Right ventricle myocardium superior (tissue), 1 donor: ENCODE measurements at regions not wholly inside any gene's neighbourhood (a gene's known extent, or its start where the extent isn't known, plus 50 kb on each side); places are given as distances from the start of the nearest gene placed in this dataset.

Experiments
- ATAC-seq: fragments of 200-7000 bp; cut with Tn5 transposase; one replicate; pipeline ENCODE4 v1.9.1; 2020; ENCODE audit warnings: mild to moderate bottlenecking; ENCODE audit not compliant: poor library complexity
- DNase-seq: peaks from one replicate; pipeline ENCODE4 v3.0.0-alpha.2; 2020
- intact Hi-C: fragments of 100-400 bp; cut with DNase I; formaldehyde crosslinking; loops from one replicate; pipeline ENCODE4 v1.11.2; 2022
- donor health status: DM: no; HTN: yes; CAD: no; lungs with severe emphysema.

- intact Hi-C loops, result no loop called here
- ATAC-seq (no peak), DNase-seq (no peak)
Measured at GRCh38 chrX:25600776-25601175, 537.4 kb upstream of the MAGEB18 start.

- intact Hi-C loops, result no loop called here
- no peak for DNase-seq
- ATAC-seq, result no peak
Measured at GRCh38 chrX:25601323-25601722, 536.8 kb upstream of the MAGEB18 start.

- DNase-seq, result no peak
- no peak for ATAC-seq
- intact Hi-C loops, result no loop called here
Measured at GRCh38 chrX:25618248-25618647, 519.9 kb upstream of the MAGEB18 start.

- DNase-seq, result no peak
- intact Hi-C loops, result no loop called here
- no peak for ATAC-seq
Measured at GRCh38 chrX:25640276-25640675, 497.9 kb upstream of the MAGEB18 start.

GRCh38 chrX:25646156-25646555 is 492.0 kb upstream of the MAGEB18 start:
- DNase-seq (no peak), ATAC-seq (no peak)
- intact Hi-C loops, result no loop called here

GRCh38 chrX:25648790-25649189 is 489.4 kb upstream of the MAGEB18 start:
- DNase-seq (no peak), ATAC-seq (no peak)
- intact Hi-C loops, result no loop called here

- ATAC-seq, result no peak
Measured at GRCh38 chrX:25650216-25650820, 487.8 kb upstream of the MAGEB18 start.

GRCh38 chrX:25659317-25659716 is 478.8 kb upstream of the MAGEB18 start:
- ATAC-seq (no peak), DNase-seq (no peak)
- intact Hi-C loops, result no loop called here

More at GRCh38 chrX:25650216-25650820, 487.8 kb upstream of the MAGEB18 start:
- no peak for DNase-seq
- intact Hi-C loops, result no loop called here

- intact Hi-C loops, result no loop called here
- ATAC-seq, result no peak
Measured at GRCh38 chrX:25663701-25664100, 474.4 kb upstream of the MAGEB18 start.

GRCh38 chrX:25665431-25665830 is 472.7 kb upstream of the MAGEB18 start:
- intact Hi-C loops, result no loop called here
- no peak for DNase-seq
- ATAC-seq, result no peak

More at GRCh38 chrX:25663701-25664100, 474.4 kb upstream of the MAGEB18 start:
- DNase-seq, result no peak

- intact Hi-C loops, result no loop called here
- ATAC-seq (no peak), DNase-seq (no peak)
Measured at GRCh38 chrX:25667681-25668080, 470.5 kb upstream of the MAGEB18 start.

GRCh38 chrX:25674776-25675175 is 463.4 kb upstream of the MAGEB18 start:
- ATAC-seq (no peak), DNase-seq (no peak)
- intact Hi-C loops, result no loop called here

- intact Hi-C loops, result no loop called here
- DNase-seq (no peak), ATAC-seq (no peak)
Measured at GRCh38 chrX:25701876-25702275, 436.3 kb upstream of the MAGEB18 start.

- no peak for ATAC-seq
- intact Hi-C loops, result loop anchor here (10.0 kb wide), 1 partner anchor 248 kb away; no protein-coding TSS in a partner anchor
- no peak for DNase-seq
Measured at GRCh38 chrX:25717122-25717521, 421.0 kb upstream of the MAGEB18 start.

- intact Hi-C loops, result no loop called here
- ATAC-seq (no peak), DNase-seq (no peak)
Measured at GRCh38 chrX:25721564-25721963, 416.6 kb upstream of the MAGEB18 start.

GRCh38 chrX:25726539-25726938 is 411.6 kb upstream of the MAGEB18 start:
- DNase-seq (no peak), ATAC-seq (no peak)
- intact Hi-C loops, result no loop called here

- no peak for DNase-seq
- intact Hi-C loops, result no loop called here
- ATAC-seq, result no peak
Measured at GRCh38 chrX:25733148-25733547, 405.0 kb upstream of the MAGEB18 start.

GRCh38 chrX:25737540-25737939 is 400.6 kb upstream of the MAGEB18 start:
- intact Hi-C loops, result no loop called here
- peak; percentile 76 for ATAC-seq
- no peak for DNase-seq

- intact Hi-C loops, result no loop called here
- ATAC-seq, result peak; percentile 76
Measured at GRCh38 chrX:25742334-25742733, 395.8 kb upstream of the MAGEB18 start.

GRCh38 chrX:25754399-25754798 is 383.7 kb upstream of the MAGEB18 start:
- ATAC-seq (no peak), DNase-seq (no peak)
- intact Hi-C loops, result no loop called here

More at GRCh38 chrX:25742334-25742733, 395.8 kb upstream of the MAGEB18 start:
- DNase-seq, result no peak

- DNase-seq (no peak), ATAC-seq (no peak)
- intact Hi-C loops, result no loop called here
Measured at GRCh38 chrX:25755194-25755593, 382.9 kb upstream of the MAGEB18 start.
